Erythroblast (primary cell): ENCODE measurements at regions not wholly inside any gene's neighbourhood (a gene's known extent, or its start where the extent isn't known, plus 50 kb on each side); places are given as distances from the start of the nearest gene placed in this dataset.

Experiments used
- GATA1 ChIP-seq: IDR thresholded peaks from 2 replicates; pipeline ENCODE4 v1.6.1; 2011; ENCODE audit warnings: low read depth, mild to moderate bottlenecking, control low read depth, low read length, moderate library complexity
- POLR2A ChIP-seq: IDR thresholded peaks from 2 replicates; pipeline ENCODE4 v1.6.1; 2011; ENCODE audit warnings: mild to moderate bottlenecking, low read length

GRCh38 chr11:3434976-3435375 is 56.0 kb upstream of the ZNF195 start:
- TF ChIP-seq POLR2A (no peak), GATA1 (no peak)
